HuH-7 (cell line): ENCODE measurements at regions not wholly inside any gene's neighbourhood (a gene's known extent, or its start where the extent isn't known, plus 50 kb on each side); places are given as distances from the start of the nearest gene placed in this dataset.
A peak's percentile ranks its signal among the peaks of the same experiment; 100 is the strongest.

Source experiments
- DNase-seq: peaks from one replicate; pipeline ENCODE4 v3.0.0; 2011; ENCODE audit warnings: low spot score

DNA sequence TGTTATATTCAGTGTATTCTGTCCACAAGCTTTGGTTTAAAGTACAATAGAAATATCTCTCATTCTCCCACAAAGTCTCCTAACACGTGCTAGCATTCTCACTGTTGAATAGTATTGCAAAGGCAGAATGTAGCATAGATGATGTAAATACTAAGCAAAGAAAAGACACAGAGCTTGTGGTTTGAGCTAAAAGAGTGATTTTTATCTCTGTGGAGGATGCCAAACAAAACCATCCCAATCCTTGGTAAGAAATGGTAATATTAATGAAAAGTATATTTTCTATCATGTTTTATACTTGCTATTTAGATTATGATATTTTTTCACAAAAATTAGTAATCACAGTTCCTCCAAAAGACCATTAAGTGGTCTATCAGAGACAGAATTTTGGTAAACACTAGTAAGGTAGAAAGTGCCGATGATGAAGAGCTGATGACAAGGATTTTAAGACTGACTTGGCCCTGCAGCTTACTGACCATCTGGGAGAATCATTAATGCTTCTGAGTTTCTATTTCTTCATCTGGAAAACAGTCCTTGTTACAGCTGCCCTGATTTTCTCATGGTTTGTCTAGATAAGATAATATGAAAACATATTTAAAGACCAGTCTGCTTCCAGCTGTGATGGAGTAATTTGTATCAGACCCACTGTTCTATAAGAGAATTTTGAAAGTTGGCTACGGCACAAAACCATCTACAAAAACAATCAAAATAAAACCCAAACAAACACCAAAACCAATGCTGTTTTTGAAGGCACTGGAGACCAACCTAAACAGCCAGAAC is 510.2 kb downstream of the SPATA31D1 start:
- DNase-seq, result no peak

DNA sequence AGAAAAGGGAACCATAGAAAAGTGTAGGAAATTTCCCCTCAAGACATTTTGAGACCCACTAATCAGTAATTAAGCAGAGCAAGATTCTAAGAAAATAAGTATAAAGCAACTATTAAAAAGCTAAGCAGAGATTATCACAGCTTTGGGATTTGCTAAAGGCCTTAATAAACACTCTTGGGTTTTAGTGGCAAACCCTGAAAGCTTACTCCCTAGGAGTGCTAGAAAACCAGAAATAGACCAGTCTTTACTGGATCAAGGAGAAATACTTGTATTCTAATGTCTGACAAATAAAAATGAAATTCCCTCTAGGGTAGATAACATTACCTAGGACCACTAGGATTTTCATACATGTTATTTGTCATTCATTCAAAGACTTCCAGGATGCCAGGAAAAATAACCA is 510.8 kb downstream of the SPATA31D1 start:
- DNase-seq, result no peak

DNA sequence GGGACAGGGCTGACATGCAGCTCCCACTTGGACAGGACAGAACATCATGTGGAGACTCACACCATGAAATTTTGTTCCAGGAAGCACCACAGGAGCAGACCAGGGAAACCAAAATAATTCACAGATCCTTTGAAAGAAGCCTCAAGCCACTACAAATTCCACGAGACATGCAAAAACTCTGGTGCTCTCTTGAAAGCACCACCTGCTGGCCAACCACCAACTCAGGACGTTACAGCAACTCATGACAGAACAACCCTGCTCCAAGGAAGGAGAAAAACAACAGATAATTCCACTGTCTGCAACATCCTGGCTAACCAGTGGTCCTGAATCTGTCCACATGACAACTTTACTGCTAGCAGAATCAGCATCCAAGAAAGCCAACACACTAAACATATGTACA is 516.0 kb downstream of the SPATA31D1 start:
- no peak for DNase-seq

DNA sequence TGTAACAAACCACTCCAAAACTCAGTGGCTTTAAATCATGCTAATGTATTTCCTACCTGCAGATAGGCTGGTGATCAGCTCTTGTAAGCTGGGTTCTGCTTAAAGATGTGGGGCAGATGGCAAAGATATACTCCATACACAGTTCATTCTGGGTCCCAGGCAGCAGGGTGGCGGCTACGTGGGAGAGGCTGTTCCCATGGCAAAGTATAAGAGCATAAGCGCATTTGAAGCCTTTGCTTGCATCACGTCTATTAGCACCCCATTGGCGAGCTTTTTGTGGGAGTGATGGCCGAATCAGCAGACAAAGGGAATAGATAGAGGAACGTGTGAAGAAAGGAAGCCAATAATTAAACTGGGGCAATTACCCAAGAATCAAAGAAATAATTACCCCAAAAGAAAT is 523.1 kb downstream of the SPATA31D1 start:
- no peak for DNase-seq

DNA sequence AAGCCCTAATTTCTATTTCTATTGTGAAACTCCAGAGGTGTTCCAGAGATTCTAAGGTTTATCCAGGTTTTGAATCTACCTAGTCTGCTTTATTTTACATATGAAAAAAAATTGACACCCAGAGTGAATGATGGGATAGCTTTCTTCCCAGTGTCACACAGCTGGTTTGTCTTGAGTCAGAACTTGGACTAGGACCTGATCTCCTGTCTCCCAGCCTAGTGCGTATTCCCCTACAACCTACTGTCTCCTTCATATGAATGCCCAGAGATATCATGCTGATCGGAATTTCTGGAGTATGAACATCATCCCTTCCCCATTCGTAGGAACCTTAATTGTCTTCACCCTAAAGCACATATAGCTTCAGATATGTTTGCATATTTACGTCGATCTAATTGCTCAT is 524.2 kb downstream of the SPATA31D1 start:
- DNase-seq, result no peak

DNA sequence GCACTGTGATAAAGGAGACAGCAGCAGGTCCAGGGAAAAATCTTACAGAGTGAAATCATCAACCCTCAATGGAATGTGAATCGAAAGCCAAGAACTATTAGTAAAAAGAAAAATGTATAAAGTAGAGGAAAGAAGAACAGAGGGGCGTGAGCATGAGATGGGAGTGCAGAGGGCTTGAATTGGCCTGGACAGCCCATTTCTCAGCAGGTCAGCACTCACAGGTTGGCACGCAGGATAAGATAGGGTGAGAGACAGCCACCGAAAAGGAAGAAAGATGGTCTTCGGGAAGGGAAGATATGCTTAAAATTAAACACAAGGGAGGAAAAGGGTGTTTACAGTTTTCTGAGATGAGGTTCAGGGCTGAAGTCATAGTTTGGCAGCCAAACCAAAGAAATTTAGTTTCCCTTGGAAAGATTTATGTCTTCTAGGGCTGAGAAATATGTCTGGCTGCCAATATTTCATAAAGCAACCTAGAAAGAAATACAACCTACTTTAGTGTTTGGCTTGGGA is 524.7 kb downstream of the SPATA31D1 start:
- DNase-seq, result no peak

- no peak for DNase-seq
Measured at GRCh38 chr9:82513976-82514735, 525.6 kb downstream of the SPATA31D1 start.

GRCh38 chr9:82518868-82519267 is 530.3 kb downstream of the SPATA31D1 start:
- no peak for DNase-seq

GRCh38 chr9:82519332-82519731 is 530.8 kb downstream of the SPATA31D1 start:
- no peak for DNase-seq

DNA sequence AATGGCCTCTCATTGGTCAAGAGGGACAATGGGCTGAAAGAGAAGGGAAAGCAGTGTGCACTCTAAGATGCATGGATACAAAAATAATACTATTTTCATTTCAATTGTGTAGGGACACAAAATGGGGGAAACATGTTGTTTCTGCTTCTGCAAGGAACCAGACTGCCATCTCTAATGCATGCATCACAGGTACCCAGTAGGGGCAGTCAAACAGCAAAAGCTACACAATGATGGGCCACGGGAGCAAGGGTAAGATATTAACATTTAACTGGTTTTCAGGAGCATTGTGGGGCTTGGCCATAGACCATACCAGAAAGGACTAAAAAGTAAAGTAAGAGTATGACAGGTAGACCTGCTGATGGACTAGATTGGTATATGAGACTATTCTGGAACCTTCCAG is 535.8 kb downstream of the SPATA31D1 start:
- DNase-seq, result no peak

DNA sequence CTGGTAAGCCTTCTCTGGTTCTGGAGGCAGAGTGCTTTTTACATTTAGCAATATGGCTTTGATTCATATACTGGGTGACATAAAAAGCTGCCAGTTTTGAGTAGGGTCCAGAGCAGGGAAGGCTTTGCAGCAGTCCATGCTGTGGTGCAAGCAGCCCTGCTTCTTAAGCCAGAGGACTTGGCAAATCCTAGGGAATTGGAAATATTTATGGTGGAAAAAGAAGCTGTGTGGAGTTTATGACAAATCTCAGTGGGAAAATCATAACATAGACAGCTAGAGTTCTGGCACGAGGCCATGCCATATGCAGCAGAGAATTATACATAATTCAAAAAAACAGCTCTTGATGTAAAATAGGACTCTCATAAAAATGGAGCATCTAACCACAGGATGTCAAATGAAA is 536.4 kb downstream of the RASEF start:
- no peak for DNase-seq

DNA sequence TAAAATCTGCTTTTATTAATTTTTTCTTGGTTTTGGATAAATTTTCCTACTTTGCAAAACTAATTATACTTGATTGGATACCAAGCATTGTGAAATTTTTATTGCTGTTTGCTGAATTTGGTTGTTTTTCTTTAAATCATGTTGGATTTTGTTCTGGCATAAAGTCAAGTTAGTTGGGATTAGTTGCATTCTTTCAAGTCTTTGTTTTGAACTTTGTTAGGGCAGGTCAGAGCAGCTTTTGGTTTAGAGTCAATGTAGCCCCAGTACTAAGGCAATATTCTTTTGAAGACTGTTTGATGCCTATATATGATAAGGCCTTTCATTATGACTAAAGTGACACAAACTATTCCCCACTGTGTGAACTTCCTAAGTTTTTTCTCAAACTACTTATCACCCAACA is 531.1 kb downstream of the RASEF start:
- DNase-seq, result no peak

GRCh38 chr9:82532504-82533180 is 530.3 kb downstream of the RASEF start:
- peak; percentile 1 for DNase-seq

DNA sequence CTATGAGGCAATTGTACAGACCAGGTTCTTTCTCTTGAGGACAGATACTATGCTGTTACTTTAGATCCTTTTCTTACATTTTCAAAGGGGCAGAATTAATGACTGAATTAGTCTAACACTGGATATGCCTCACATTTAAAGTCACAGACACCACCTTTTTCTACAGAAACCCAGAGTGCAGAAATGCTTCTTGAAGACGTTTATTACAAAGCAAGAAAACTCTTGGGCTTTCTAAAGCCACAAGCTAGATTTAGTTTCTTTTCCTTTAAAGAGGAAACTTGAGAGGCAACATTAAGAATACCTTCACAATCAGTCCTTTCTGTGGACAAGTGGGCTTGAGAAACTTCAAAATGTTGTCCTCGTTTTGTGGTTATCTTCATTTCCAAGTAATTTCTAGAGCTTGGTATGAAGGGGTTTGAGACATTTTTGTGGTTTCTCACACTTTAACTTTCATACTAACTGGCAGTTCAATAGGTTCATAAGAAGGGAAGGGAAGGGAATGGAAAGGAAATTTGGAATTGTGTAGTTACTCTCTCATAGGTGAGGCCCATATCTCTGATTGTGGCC is 527.4 kb downstream of the RASEF start:
- no peak for DNase-seq

- no peak for DNase-seq
Measured at GRCh38 chr9:82538634-82539033, 524.3 kb downstream of the RASEF start.

- DNase-seq, result no peak
Measured at GRCh38 chr9:82539146-82539545, 523.8 kb downstream of the RASEF start.

DNA sequence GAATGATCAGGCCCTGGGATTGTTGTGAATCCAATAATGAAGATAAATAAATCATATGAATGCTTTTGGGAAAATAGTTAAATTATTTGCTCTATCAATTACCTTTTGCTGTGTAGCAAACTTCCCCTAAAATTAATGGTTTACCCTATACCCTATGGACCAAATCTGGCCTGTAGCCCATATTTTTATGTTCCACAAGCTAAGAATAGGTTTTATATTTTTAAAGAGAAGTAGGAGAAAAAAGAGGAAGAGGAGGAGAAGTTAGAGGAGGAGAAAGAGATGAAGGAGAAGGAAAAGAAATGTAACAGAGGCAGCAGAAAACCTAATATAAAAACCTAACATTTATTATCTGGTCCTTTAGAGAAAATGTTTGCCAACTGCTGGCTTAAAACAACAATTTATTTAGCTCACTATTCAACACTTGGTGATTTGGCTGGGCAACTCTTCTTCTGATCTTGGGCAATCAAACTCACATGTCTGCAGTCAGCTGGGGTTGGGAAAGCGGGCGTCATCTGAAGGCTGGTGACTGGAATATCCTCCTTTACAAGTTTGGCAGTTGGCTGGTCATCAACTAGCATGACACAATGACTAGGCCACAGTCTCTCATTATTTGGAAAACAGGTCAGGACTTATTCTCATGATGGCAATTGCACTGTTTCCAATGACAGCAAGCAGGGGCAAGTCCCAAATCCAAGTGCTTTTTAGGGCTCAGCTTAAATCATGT is 522.9 kb downstream of the RASEF start:
- no peak for DNase-seq

GRCh38 chr9:82543726-82544125 is 519.2 kb downstream of the RASEF start:
- DNase-seq, result no peak

- DNase-seq, result no peak
Measured at GRCh38 chr9:82546136-82546535, 516.8 kb downstream of the RASEF start.

- DNase-seq, result no peak
Measured at GRCh38 chr9:82547995-82548394, 514.9 kb downstream of the RASEF start.

- DNase-seq, result no peak
Measured at GRCh38 chr9:82549174-82549821, 513.6 kb downstream of the RASEF start.
